ENCODE measurements at regions not wholly inside any gene's neighbourhood (a gene's known extent, or its start where the extent isn't known, plus 50 kb on each side); places are given as distances from the start of the nearest gene placed in this dataset.

- DNase-seq (ENCODE audit: low read depth, low spot score): no peak
- H3K4me3 ChIP-seq (ENCODE audit: low read depth, low read length): no peak overlapping the region
- ChIA-PET POLR2A (no interaction called here), CTCF (no interaction called here)
- TF ChIP-seq CTCF (IDR thresholded peaks at IDR 0.05; ENCODE audit: insufficient read depth, low read length, missing control alignments): no peak
Observed at GRCh38 chr2:5412001-5412400, 280.2 kb upstream of the SOX11 start.

GRCh38 chr2:5433855-5434254 lies 258.3 kb upstream of the SOX11 start:
- TF ChIP-seq CTCF (IDR thresholded peaks at IDR 0.05; ENCODE audit: insufficient read depth, low read length, missing control alignments): no peak
- no peak for DNase-seq (ENCODE audit: low read depth, low spot score)
- ChIA-PET POLR2A (no interaction called here), CTCF (no interaction called here)
- H3K4me3 ChIP-seq (ENCODE audit: low read depth, low read length): no peak overlapping the region

GRCh38 chr2:5437375-5437774 lies 254.8 kb upstream of the SOX11 start:
- no peak overlapping the region for H3K4me3 ChIP-seq (ENCODE audit: low read depth, low read length)
- CTCF ChIA-PET: no interaction called here
- no peak for DNase-seq (ENCODE audit: low read depth, low spot score)
- no peak for TF ChIP-seq CTCF (IDR thresholded peaks at IDR 0.05; ENCODE audit: insufficient read depth, low read length, missing control alignments)
- POLR2A ChIA-PET: no interaction called here

GRCh38 chr2:5440174-5440573 lies 252.0 kb upstream of the SOX11 start:
- no peak for DNase-seq (ENCODE audit: low read depth, low spot score)
- no peak for TF ChIP-seq CTCF (IDR thresholded peaks at IDR 0.05; ENCODE audit: insufficient read depth, low read length, missing control alignments)
- ChIA-PET CTCF (no interaction called here), POLR2A (no interaction called here)
- H3K4me3 ChIP-seq (ENCODE audit: low read depth, low read length): no peak overlapping the region

- ChIA-PET CTCF (no interaction called here), POLR2A (interaction anchor here (0.6 kb wide), 1 partner anchor 230 kb away, joined by 3 read pairs; no protein-coding TSS in a partner anchor)
Observed at GRCh38 chr2:5442736-5443135, 249.4 kb upstream of the SOX11 start.

GRCh38 chr2:5444168-5444567 lies 248.0 kb upstream of the SOX11 start:
- DNase-seq (ENCODE audit: low read depth, low spot score): no peak
- CTCF ChIA-PET: no interaction called here
- TF ChIP-seq CTCF (IDR thresholded peaks at IDR 0.05; ENCODE audit: insufficient read depth, low read length, missing control alignments): no peak
- POLR2A ChIA-PET: no interaction called here
- H3K4me3 ChIP-seq (ENCODE audit: low read depth, low read length): no peak overlapping the region

More at GRCh38 chr2:5442736-5443135, 249.4 kb upstream of the SOX11 start:
- H3K4me3 ChIP-seq (ENCODE audit: low read depth, low read length): no peak overlapping the region
- DNase-seq (ENCODE audit: low read depth, low spot score): no peak
- TF ChIP-seq CTCF (IDR thresholded peaks at IDR 0.05; ENCODE audit: insufficient read depth, low read length, missing control alignments): no peak

All from AG04449 (cell line).